ENCODE measurements at regions not wholly inside any gene's neighbourhood (a gene's known extent, or its start where the extent isn't known, plus 50 kb on each side); places are given as distances from the start of the nearest gene placed in this dataset.

DNA sequence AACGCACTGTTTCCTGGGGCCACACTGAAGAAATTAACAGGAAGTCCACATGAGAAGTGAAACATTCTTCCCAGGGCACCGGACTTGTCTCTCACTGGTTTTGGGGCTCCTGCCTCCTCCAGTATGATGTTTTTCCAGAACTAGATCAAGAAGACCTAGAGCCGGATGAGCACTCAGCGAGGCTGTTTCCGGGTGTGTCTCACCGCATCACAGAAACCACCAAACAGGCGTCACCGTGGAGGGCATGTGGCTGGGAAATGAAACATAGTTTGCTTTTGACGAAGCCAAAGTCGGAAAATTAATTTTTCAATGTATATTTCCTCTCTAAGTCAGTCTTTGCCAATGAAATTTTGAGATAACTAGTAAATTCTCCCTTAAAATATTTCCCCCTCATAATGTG lies 314.0 kb upstream of the SALL3 start:
- H3K27ac ChIP-seq (ENCODE audit: control insufficient read depth, insufficient read depth, low read length): no peak overlapping the region
- H3K9ac ChIP-seq (ENCODE audit: control insufficient read depth, extremely low read depth, insufficient read depth, low read length): no peak overlapping the region
- no peak overlapping the region for H3K4me2 ChIP-seq (ENCODE audit: control insufficient read depth, extremely low read depth, insufficient read depth, low read depth, low read length)
- no peaks in the 10 kb centered on the region for H3K27me3 ChIP-seq (ENCODE audit: control insufficient read depth, extremely low read depth, insufficient read depth, low read length)
- no peaks in the 10 kb centered on the region for H4K20me1 ChIP-seq (ENCODE audit: control insufficient read depth, extremely low read depth, insufficient read depth, low read length)
- H3K4me3 ChIP-seq (ENCODE audit: control insufficient read depth in 2 of 3, extremely low read depth in 1 of 3, insufficient read depth in 2 of 3, low read depth in 1 of 3, low read length in 3 of 3): no peak overlapping the region
- dilution Hi-C loops (cut with MboI; ENCODE audit: extremely low pct_ligation_motif_present, low sequenced_read_pairs): no loop called here
- no peaks in the 10 kb centered on the region for H3K9me1 ChIP-seq (ENCODE audit: control insufficient read depth, extremely low read depth, insufficient read depth, low read length)
- H3K9me3 ChIP-seq (ENCODE audit: control insufficient read depth, low read depth, low read length): peaks cover 8% of the 10 kb centered on the region
- no peaks in the 10 kb centered on the region for H3K36me3 ChIP-seq (ENCODE audit: control insufficient read depth in 2 of 2, extremely low read depth in 1 of 2, insufficient read depth in 2 of 2, low read length in 2 of 2)
- TF ChIP-seq EZH2 (IDR thresholded peaks at IDR 0.05; ENCODE audit: low read length): no peak
- TF ChIP-seq, protein P1, sequence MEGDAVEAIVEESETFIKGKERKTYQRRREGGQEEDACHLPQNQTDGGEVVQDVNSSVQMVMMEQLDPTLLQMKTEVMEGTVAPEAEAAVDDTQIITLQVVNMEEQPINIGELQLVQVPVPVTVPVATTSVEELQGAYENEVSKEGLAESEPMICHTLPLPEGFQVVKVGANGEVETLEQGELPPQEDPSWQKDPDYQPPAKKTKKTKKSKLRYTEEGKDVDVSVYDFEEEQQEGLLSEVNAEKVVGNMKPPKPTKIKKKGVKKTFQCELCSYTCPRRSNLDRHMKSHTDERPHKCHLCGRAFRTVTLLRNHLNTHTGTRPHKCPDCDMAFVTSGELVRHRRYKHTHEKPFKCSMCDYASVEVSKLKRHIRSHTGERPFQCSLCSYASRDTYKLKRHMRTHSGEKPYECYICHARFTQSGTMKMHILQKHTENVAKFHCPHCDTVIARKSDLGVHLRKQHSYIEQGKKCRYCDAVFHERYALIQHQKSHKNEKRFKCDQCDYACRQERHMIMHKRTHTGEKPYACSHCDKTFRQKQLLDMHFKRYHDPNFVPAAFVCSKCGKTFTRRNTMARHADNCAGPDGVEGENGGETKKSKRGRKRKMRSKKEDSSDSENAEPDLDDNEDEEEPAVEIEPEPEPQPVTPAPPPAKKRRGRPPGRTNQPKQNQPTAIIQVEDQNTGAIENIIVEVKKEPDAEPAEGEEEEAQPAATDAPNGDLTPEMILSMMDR (optimal IDR thresholded peaks at IDR 0.05 in 1 of 3, IDR thresholded peaks at IDR 0.05 in 1 of 3, conservative IDR thresholded peaks at IDR 0.05 in 1 of 3; ENCODE audit: extremely low read depth in 1 of 3, insufficient read depth in 2 of 3, low read length in 3 of 3): no peak
- FAIRE-seq: no peak
- no peaks in the 10 kb centered on the region for H3K4me1 ChIP-seq (ENCODE audit: control insufficient read depth, extremely low read depth, insufficient read depth, low read length)
- no peak for DNase-seq (ENCODE audit: low read depth, low spot score)
- H2AFZ ChIP-seq (ENCODE audit: control insufficient read depth, low read length): no peak overlapping the region
- H3K79me2 ChIP-seq (ENCODE audit: control insufficient read depth, insufficient read depth, low read length): no peaks in the 10 kb centered on the region

DNA sequence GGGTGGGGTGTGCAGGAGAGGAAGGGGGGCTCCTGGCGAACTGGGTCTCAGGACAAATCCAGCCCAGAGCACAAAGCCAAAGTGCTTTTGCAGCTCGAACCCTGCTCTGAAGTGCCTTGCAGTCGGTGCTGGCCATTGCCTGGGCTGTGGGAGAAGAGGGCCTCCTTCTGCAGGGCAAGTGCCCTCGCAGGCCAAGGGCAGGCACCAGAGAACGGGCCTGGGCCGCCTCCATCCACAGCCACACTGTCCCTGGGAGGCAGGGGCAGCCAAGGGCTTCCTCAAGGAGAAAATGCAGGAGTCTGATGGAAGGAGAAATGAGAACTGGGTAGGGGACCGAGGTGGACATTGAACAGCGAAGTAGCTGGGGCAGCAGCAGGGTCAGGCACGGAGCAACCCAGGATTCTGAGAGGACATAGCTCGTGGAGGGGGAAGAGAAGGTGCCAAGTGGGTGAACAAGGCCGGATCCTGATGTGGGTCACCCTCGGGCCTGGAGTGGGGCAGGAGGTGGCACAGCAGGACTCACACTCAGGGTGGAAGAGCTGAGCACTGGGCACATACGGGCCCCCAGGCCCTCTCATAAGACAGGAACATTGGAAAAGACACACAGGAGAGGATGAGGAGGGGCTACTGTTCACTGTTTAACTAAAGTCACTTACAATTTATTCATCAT lies 312.8 kb upstream of the SALL3 start:
- H2AFZ ChIP-seq (ENCODE audit: control insufficient read depth, low read length): no peak overlapping the region
- no peak overlapping the region for H3K27ac ChIP-seq (ENCODE audit: control insufficient read depth, insufficient read depth, low read length)
- FAIRE-seq (no peak), DNase-seq (ENCODE audit: low read depth, low spot score) (no peak)
- dilution Hi-C loops (cut with MboI; ENCODE audit: extremely low pct_ligation_motif_present, low sequenced_read_pairs): no loop called here
- no peaks in the 10 kb centered on the region for H3K27me3 ChIP-seq (ENCODE audit: control insufficient read depth, extremely low read depth, insufficient read depth, low read length)
- H3K4me1 ChIP-seq (ENCODE audit: control insufficient read depth, extremely low read depth, insufficient read depth, low read length): no peaks in the 10 kb centered on the region
- H3K9ac ChIP-seq (ENCODE audit: control insufficient read depth, extremely low read depth, insufficient read depth, low read length): no peak overlapping the region
- H3K9me3 ChIP-seq (ENCODE audit: control insufficient read depth, low read depth, low read length): peaks cover 10% of the 10 kb centered on the region
- H3K4me2 ChIP-seq (ENCODE audit: control insufficient read depth, extremely low read depth, insufficient read depth, low read depth, low read length): no peak overlapping the region
- no peaks in the 10 kb centered on the region for H4K20me1 ChIP-seq (ENCODE audit: control insufficient read depth, extremely low read depth, insufficient read depth, low read length)
- no peaks in the 10 kb centered on the region for H3K9me1 ChIP-seq (ENCODE audit: control insufficient read depth, extremely low read depth, insufficient read depth, low read length)
- TF ChIP-seq, protein P1 (optimal IDR thresholded peaks at IDR 0.05 in 1 of 3, IDR thresholded peaks at IDR 0.05 in 1 of 3, conservative IDR thresholded peaks at IDR 0.05 in 1 of 3; ENCODE audit: extremely low read depth in 1 of 3, insufficient read depth in 2 of 3, low read length in 3 of 3): no peak
- TF ChIP-seq EZH2 (IDR thresholded peaks at IDR 0.05; ENCODE audit: low read length): no peak
- H3K36me3 ChIP-seq (ENCODE audit: control insufficient read depth in 2 of 2, extremely low read depth in 1 of 2, insufficient read depth in 2 of 2, low read length in 2 of 2): no peaks in the 10 kb centered on the region
- H3K79me2 ChIP-seq (ENCODE audit: control insufficient read depth, insufficient read depth, low read length): no peaks in the 10 kb centered on the region
- no peak overlapping the region for H3K4me3 ChIP-seq (ENCODE audit: control insufficient read depth in 2 of 3, extremely low read depth in 1 of 3, insufficient read depth in 2 of 3, low read depth in 1 of 3, low read length in 3 of 3)

All from keratinocyte (primary cell).